HCT116 (cell line): ENCODE measurements at regions not wholly inside any gene's neighbourhood (a gene's known extent, or its start where the extent isn't known, plus 50 kb on each side); places are given as distances from the start of the nearest gene placed in this dataset.

Experiments used
- ATAC-seq: fragments of 200-7000 bp; cut with Tn5 transposase; 2 replicates; pipeline ENCODE4 v1.9.1; 2020; ENCODE audit warnings: mild to moderate bottlenecking, moderate library complexity
- BruUV-seq: library from RNA; stranded (reverse); fragments of 400-500 nt; replicated peaks from 2 replicates; lab custom pipeline; 2021; lab: Mats Ljungman, UMichigan
- CTCF ChIA-PET: fragments of 300-600 bp; sonication (Branson Sonifier 250); formaldehyde crosslinking; loops from one replicate; lab custom pipeline; 2021; ENCODE audit warnings: antibody characterized with exemption; lab: Charles Lee
- POLR2A ChIA-PET: fragments of 300-600, 350-600 bp; sonication (Branson Sonifier 250); formaldehyde crosslinking; loops from one replicate; lab custom pipeline; 2021; ENCODE audit warnings: antibody characterized with exemption; lab: Charles Lee
- RAD21 ChIA-PET, 2 experiments: fragments of 300-600 bp; sonication (Branson Sonifier 250); formaldehyde crosslinking; loops; one replicate each; lab custom pipeline; 2023; ENCODE audit warnings: low total read pairs in 2 of 2; ENCODE audit not compliant: uncharacterized antibody in 2 of 2, unreplicated experiment in 2 of 2, low non-redundant PET in 1 of 2; lab: Charles Lee
- DNase-seq: peaks from one replicate; pipeline ENCODE4 v3.0.0-alpha.2; 2010; ENCODE audit warnings: low read depth, low spot score
- H2AFZ ChIP-seq: fragments of 200-600 bp; shearing (Covaris generic), sonication (generic); 2 replicates; pipeline ENCODE4 v1.6.1; 2017; ENCODE audit warnings: low read depth, mixed run types, mixed read lengths, antibody characterized with exemption, low read length; ENCODE audit not compliant: poor library complexity, severe bottlenecking
- H3K27ac ChIP-seq: 2 replicates; pipeline ENCODE4 v1.5.1; 2012; ENCODE audit warnings: low read depth, low read length
- H3K27me3 ChIP-seq: fragments of 200-600 bp; sonication (generic); 2 replicates; pipeline ENCODE4 v1.6.1; 2016; ENCODE audit warnings: mixed run types, low read length, mixed read lengths; ENCODE audit not compliant: insufficient read depth
- H3K36me3 ChIP-seq, 2 experiments: fragments of 200-500 bp in 1 of 2; fragments of 200-600 bp in 1 of 2; sonication (Bioruptor generic) in 1 of 2; sonication (generic) in 1 of 2; 2 replicates each; pipeline versions ENCODE4 v1.5.1 to v1.6.1; 2014 to 2016; ENCODE audit warnings: low read length in 2 of 2, inconsistent platforms in 1 of 2, mixed read lengths in 1 of 2, mixed run types in 1 of 2; ENCODE audit not compliant: insufficient read depth in 2 of 2, control insufficient read depth in 1 of 2
- H3K4me1 ChIP-seq, 2 experiments: fragments of 200-600 bp in 1 of 2; sonication (generic) in 1 of 2; 2 replicates each; pipeline versions ENCODE4 v1.5.1 to v1.6.1; 2012 to 2017; ENCODE audit warnings: low read length in 2 of 2, inconsistent platforms in 1 of 2, mild to moderate bottlenecking in 1 of 2, mixed read lengths in 1 of 2, mixed run types in 1 of 2, moderate library complexity in 1 of 2; ENCODE audit not compliant: insufficient read depth in 2 of 2, control insufficient read depth in 1 of 2
- H3K4me2 ChIP-seq: fragments of 200-600 bp; sonication (generic); 2 replicates; pipeline ENCODE4 v1.6.1; 2017; ENCODE audit warnings: mixed run types, low read length, mixed read lengths
- H3K4me3 ChIP-seq, 2 experiments: fragments of 200-600 bp in 1 of 2; sonication (generic) in 1 of 2; replicated peaks in 1 of 2; 2 replicates each; pipeline ENCODE4 v1.5.1; 2011 to 2016; ENCODE audit warnings: low read length in 2 of 2, control low read depth in 1 of 2, low read depth in 1 of 2, mild to moderate bottlenecking in 1 of 2, mixed read lengths in 1 of 2, mixed run types in 1 of 2
- H3K79me2 ChIP-seq: fragments of 200-600 bp; sonication (generic); 2 replicates; pipeline ENCODE4 v1.6.1; 2017; ENCODE audit warnings: mild to moderate bottlenecking, mixed run types, low read length, moderate library complexity, mixed read lengths; ENCODE audit not compliant: insufficient read depth
- H3K9ac ChIP-seq: fragments of 200-600 bp; sonication (generic); 2 replicates; pipeline ENCODE4 v1.6.1; 2016; ENCODE audit warnings: low read length, mixed read lengths
- H3K9me2 ChIP-seq: fragments of 200-600 bp; sonication (generic), shearing (Covaris generic); 2 replicates; pipeline ENCODE4 v1.6.1; 2017; ENCODE audit warnings: mixed run types, mild to moderate bottlenecking, moderate library complexity; ENCODE audit not compliant: insufficient read depth
- H3K9me3 ChIP-seq, 2 experiments: fragments of 200-500 bp in 1 of 2; fragments of 200-600 bp in 1 of 2; sonication (Bioruptor generic) in 1 of 2; sonication (generic) in 1 of 2; 2 replicates each; pipeline ENCODE4 v1.6.1; 2014 to 2017; ENCODE audit warnings: low read length in 2 of 2, mixed read lengths in 2 of 2, inconsistent platforms in 1 of 2, low read depth in 1 of 2, mild to moderate bottlenecking in 1 of 2, mixed run types in 1 of 2, moderate library complexity in 1 of 2; ENCODE audit not compliant: control insufficient read depth in 1 of 2, insufficient read depth in 1 of 2
- H4K20me1 ChIP-seq: fragments of 200-600 bp; sonication (generic), shearing (Covaris generic); 2 replicates; pipeline ENCODE4 v1.6.1; 2017; ENCODE audit warnings: mixed run types, mild to moderate bottlenecking, moderate library complexity; ENCODE audit not compliant: insufficient read depth
- CBX3 ChIP-seq: IDR thresholded peaks from 2 replicates; pipeline ENCODE4 v1.6.1; 2012; ENCODE audit warnings: low read depth
- EZH2 ChIP-seq: fragments of 200-600 bp; sonication (generic); IDR thresholded peaks from 2 replicates; pipeline ENCODE4 v1.6.1; 2017; ENCODE audit warnings: antibody characterized with exemption, mixed run types
- POLR2A ChIP-seq: IDR thresholded peaks from 2 replicates; pipeline ENCODE4 v1.7.0; 2011; ENCODE audit warnings: borderline replicate concordance; ENCODE audit not compliant: insufficient read depth, insufficient read length; ENCODE audit errors: extremely low read depth
- POLR2AphosphoS5 ChIP-seq: IDR thresholded peaks from 2 replicates; pipeline ENCODE4 v1.6.1; 2011; ENCODE audit warnings: mild to moderate bottlenecking, low read depth, low read length, moderate library complexity
- SIN3A ChIP-seq: IDR thresholded peaks from 2 replicates; pipeline ENCODE4 v1.6.1; 2012; ENCODE audit warnings: low read depth
- ZBTB33 ChIP-seq: IDR thresholded peaks from 2 replicates; pipeline ENCODE4 v1.6.1; 2011; ENCODE audit warnings: mild to moderate bottlenecking, low read length, moderate library complexity; ENCODE audit not compliant: insufficient replicate concordance; ENCODE audit errors: extremely low read depth
- ZFX ChIP-seq: fragments of 450-650 bp; IDR thresholded peaks from 2 replicates; pipeline ENCODE4 v1.6.1; 2017
- ZNF274 ChIP-seq: fragments of 200-500 bp; sonication (Bioruptor generic); IDR thresholded peaks from 2 replicates; pipeline ENCODE4 v1.6.1; 2014; ENCODE audit warnings: mild to moderate bottlenecking, low read depth, low read length, inconsistent platforms
- intact Hi-C: fragments of 100-400 bp; cut with micrococcal nuclease; formaldehyde crosslinking; loops from 2 replicates; pipeline ENCODE4 v1.10.0; 2022
- TF ChIP-seq, protein P1 (sequence below): IDR thresholded peaks from 2 replicates; pipeline ENCODE4 v1.6.1; 2012; ENCODE audit warnings: low read depth

DNA sequence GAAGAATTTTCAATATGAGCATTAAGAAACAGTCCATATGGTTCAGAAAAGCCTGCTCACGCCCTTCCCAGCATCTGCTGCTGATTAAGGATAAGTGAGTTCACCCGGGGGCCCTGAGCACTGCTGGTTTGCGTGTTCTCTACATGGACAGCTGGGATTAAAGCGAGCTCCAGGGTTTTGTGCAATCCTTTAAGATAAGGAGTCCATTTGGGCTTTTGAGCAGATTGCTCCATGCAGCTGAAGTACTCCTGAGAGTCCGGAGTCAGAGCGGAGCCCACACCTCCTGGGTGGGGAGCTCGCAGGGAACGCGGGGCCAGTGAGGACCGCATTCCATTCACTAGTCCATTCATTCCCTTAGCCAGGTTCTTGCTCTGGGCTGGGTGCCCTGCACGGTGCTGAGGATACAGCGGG lies 149.3 kb upstream of the COL5A1 start (continued):
- TF ChIP-seq ZNF274 = no peak
- TF ChIP-seq, all 23 proteins: peak for 0

- H3K4me2 ChIP-seq = no peak overlapping the region
- BruUV-seq = no TSS peak
- DNase-seq = no peak
- H3K9ac ChIP-seq = no peak overlapping the region
- intact Hi-C loops = no loop called here
- RAD21 ChIA-PET = no interaction called here
- CTCF ChIA-PET = no interaction called here
- H3K27ac ChIP-seq = no peak overlapping the region
- H3K4me1 ChIP-seq = no peaks in the 10 kb centered on the region
- TF ChIP-seq ZFX = no peak
- TF ChIP-seq ZBTB33 = no peak
- TF ChIP-seq CBX3 = no peak
- TF ChIP-seq SIN3A = no peak
- no peak for TF ChIP-seq EZH2
- no peak for TF ChIP-seq POLR2AphosphoS5
- TF ChIP-seq POLR2A = no peak
- TF ChIP-seq, protein P1, sequence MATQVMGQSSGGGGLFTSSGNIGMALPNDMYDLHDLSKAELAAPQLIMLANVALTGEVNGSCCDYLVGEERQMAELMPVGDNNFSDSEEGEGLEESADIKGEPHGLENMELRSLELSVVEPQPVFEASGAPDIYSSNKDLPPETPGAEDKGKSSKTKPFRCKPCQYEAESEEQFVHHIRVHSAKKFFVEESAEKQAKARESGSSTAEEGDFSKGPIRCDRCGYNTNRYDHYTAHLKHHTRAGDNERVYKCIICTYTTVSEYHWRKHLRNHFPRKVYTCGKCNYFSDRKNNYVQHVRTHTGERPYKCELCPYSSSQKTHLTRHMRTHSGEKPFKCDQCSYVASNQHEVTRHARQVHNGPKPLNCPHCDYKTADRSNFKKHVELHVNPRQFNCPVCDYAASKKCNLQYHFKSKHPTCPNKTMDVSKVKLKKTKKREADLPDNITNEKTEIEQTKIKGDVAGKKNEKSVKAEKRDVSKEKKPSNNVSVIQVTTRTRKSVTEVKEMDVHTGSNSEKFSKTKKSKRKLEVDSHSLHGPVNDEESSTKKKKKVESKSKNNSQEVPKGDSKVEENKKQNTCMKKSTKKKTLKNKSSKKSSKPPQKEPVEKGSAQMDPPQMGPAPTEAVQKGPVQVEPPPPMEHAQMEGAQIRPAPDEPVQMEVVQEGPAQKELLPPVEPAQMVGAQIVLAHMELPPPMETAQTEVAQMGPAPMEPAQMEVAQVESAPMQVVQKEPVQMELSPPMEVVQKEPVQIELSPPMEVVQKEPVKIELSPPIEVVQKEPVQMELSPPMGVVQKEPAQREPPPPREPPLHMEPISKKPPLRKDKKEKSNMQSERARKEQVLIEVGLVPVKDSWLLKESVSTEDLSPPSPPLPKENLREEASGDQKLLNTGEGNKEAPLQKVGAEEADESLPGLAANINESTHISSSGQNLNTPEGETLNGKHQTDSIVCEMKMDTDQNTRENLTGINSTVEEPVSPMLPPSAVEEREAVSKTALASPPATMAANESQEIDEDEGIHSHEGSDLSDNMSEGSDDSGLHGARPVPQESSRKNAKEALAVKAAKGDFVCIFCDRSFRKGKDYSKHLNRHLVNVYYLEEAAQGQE = no peak
- no peak overlapping the region for H2AFZ ChIP-seq
- no peaks in the 10 kb centered on the region for H3K9me2 ChIP-seq
- POLR2A ChIA-PET = no interaction called here
- no peaks in the 10 kb centered on the region for H3K9me3 ChIP-seq
- ATAC-seq = no peak
- H3K27me3 ChIP-seq = 0 out of 2 replicates have a peak, but pooled peaks cover 3% of the 10 kb centered on the region
- no peaks in the 10 kb centered on the region for H4K20me1 ChIP-seq
- H3K36me3 ChIP-seq = no peaks in the 10 kb centered on the region
- no peaks in the 10 kb centered on the region for H3K79me2 ChIP-seq
- no peak overlapping the region for H3K4me3 ChIP-seq
Observed at GRCh38 chr9:134492721-134493460, 148.7 kb upstream of the COL5A1 start.
